Progenitor cell of endocrine pancreas (in vitro differentiated cells): ENCODE measurements at regions not wholly inside any gene's neighbourhood (a gene's known extent, or its start where the extent isn't known, plus 50 kb on each side); places are given as distances from the start of the nearest gene placed in this dataset.

Source experiments
- DNase-seq: peaks from one replicate; pipeline ENCODE4 v3.0.0; 2021; ENCODE audit warnings: low spot score; ENCODE audit not compliant: unreplicated experiment
- H3K27ac Mint-ChIP-seq: 2 replicates; pipeline ENCODE4 v1.8.0; 2021; ENCODE audit warnings: mild to moderate bottlenecking, moderate library complexity, mixed read lengths
- H3K27me3 Mint-ChIP-seq: 2 replicates; pipeline ENCODE4 v1.8.0; 2021; ENCODE audit warnings: mixed read lengths
- H3K36me3 Mint-ChIP-seq: 2 replicates; pipeline ENCODE4 v1.8.0; 2022; ENCODE audit warnings: mixed read lengths; ENCODE audit not compliant: insufficient read depth
- H3K4me1 Mint-ChIP-seq: 2 replicates; pipeline ENCODE4 v1.8.0; 2021; ENCODE audit warnings: low read depth, mixed read lengths
- H3K4me3 Mint-ChIP-seq: 2 replicates; pipeline ENCODE4 v1.8.0; 2021; ENCODE audit warnings: low read depth, mild to moderate bottlenecking, moderate library complexity, mixed read lengths
- H3K9me3 Mint-ChIP-seq: 2 replicates; pipeline ENCODE4 v1.8.0; 2021; ENCODE audit warnings: low read depth, mixed read lengths
- TF ChIP-seq, protein P1 (sequence below): fragments of 200-600 bp; sonication (generic); IDR thresholded peaks from one replicate; pipeline ENCODE4 v1.5.0; 2021; ENCODE audit warnings: antibody characterized with exemption, mild to moderate bottlenecking; ENCODE audit not compliant: unreplicated experiment

DNA sequence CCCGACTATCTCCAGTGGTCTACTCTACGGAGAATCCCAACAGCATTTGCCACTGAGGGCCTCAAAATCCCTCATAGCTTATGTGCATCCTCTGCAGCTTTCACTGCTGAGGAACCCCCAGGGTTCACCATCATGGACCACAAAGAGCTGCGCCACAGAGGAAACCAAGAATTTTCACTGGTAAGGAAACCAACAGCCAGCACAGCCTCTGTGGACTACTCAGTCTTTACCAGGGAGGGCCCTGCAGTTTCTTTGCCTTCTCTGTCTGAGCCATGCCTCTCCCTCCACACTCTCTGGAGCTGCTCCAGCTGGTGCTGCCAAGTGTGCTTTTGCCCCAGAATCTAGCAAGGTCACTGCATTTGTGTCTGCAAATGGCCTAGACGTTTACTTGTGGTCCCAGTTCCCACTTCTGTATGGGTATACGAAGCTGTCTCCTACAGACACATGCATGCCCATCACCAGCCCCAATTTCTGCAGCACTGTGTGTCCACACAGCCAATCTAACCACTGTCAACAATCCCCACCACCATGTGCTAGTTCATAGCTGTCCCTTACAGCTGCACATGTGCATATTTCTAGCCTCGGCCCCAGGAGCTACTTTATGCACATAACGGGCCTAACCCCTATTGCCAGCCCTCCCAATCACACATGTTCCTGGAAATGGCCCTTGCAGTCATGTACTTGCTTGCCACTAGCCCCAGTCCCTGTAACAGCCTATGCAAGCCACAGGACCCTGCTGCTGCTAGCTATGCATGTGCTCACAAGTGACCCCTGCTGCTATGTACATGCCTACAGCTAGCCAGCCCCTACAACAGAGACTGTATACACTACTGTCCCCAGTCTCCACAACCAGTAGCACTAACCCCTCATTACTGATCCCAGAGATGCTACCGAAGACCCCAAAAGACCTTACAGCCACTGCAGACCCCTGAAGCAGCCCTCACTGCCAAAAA lies 1437.4 kb downstream of the CDH11 start:
- no peak overlapping the region for H3K4me3 Mint-ChIP-seq
- DNase-seq, result no peak
- no peaks in the 10 kb centered on the region for H3K36me3 Mint-ChIP-seq
- no peaks in the 10 kb centered on the region for H3K4me1 Mint-ChIP-seq
- H3K9me3 Mint-ChIP-seq, result peaks cover 7% of the 10 kb centered on the region
- H3K27ac Mint-ChIP-seq, result no peak overlapping the region
- TF ChIP-seq, protein P1, sequence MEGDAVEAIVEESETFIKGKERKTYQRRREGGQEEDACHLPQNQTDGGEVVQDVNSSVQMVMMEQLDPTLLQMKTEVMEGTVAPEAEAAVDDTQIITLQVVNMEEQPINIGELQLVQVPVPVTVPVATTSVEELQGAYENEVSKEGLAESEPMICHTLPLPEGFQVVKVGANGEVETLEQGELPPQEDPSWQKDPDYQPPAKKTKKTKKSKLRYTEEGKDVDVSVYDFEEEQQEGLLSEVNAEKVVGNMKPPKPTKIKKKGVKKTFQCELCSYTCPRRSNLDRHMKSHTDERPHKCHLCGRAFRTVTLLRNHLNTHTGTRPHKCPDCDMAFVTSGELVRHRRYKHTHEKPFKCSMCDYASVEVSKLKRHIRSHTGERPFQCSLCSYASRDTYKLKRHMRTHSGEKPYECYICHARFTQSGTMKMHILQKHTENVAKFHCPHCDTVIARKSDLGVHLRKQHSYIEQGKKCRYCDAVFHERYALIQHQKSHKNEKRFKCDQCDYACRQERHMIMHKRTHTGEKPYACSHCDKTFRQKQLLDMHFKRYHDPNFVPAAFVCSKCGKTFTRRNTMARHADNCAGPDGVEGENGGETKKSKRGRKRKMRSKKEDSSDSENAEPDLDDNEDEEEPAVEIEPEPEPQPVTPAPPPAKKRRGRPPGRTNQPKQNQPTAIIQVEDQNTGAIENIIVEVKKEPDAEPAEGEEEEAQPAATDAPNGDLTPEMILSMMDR, result no peak
- H3K27me3 Mint-ChIP-seq, result no peaks in the 10 kb centered on the region

DNA sequence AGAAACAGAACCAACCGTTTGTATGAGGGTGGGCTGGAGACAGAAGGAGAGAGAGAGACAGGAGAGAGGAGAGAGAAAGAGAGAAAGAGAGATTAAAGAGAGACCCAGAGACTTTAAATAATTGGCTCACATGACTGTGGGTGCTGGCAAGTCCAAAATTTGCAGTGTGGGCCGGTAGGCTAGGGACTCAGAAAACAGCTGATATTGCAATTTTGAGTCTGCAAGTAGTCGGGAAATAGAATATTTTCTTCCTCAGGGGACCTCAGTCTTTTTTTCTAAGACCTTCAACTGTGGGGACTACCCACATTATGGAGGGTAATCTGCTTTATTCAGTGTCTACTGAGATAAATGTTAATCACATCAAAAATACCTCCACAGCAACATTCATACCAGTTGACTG lies 1439.0 kb downstream of the CDH11 start:
- no peak for DNase-seq
- Mint-ChIP-seq H3K4me3 (no peak overlapping the region), H3K27ac (no peak overlapping the region), H3K9me3 (no peaks in the 10 kb centered on the region), H3K4me1 (no peaks in the 10 kb centered on the region), H3K36me3 (no peaks in the 10 kb centered on the region), H3K27me3 (no peaks in the 10 kb centered on the region)
- TF ChIP-seq, protein P1, result no peak

DNA sequence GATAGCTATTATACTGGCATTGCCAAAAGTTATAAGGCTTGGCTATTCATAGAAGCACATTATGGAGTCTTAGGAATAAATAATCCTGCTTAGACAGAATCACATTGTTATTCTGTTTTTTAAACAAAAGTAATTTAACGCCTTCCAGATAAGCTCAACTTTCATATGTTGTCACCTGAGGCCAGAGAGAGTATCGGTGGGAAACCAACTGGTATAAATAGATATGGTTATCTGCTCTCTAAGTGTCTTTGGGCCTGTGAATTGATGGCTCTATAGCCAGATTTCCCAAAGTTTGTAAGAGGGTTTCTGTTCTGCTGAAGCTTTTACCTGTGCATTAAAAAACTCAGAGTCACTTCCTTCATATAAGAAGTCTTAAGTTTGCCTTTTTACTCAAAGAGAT lies 1449.4 kb downstream of the CDH11 start:
- Mint-ChIP-seq H3K4me3 (no peak overlapping the region), H3K4me1 (no peaks in the 10 kb centered on the region), H3K9me3 (peaks cover 8% of the 10 kb centered on the region), H3K27ac (no peak overlapping the region), H3K27me3 (no peaks in the 10 kb centered on the region), H3K36me3 (no peaks in the 10 kb centered on the region)
- TF ChIP-seq, protein P1, result no peak
- no peak for DNase-seq

DNA sequence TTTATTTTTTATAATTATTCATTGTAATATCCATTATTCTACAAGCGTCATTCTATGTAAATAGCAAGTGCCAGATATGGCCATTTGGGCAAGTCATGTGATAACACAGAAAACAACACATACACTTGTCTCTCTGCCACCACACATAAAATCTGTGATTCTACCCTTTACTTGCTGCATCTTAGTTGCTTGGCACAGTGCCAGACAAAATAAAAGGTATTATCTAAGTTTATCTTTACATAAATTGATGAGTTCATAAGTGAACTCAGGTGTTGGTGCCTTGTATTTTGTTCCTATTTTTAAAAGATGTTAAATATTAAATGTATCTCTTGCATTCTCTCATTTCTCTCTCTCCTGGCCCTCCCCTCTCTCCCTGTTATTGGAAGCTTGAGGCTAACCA lies 1458.7 kb downstream of the CDH11 start:
- Mint-ChIP-seq H3K36me3 (no peaks in the 10 kb centered on the region), H3K4me1 (no peaks in the 10 kb centered on the region), H3K27me3 (no peaks in the 10 kb centered on the region), H3K9me3 (peaks cover 3% of the 10 kb centered on the region), H3K4me3 (no peak overlapping the region), H3K27ac (peak overlapping the region; percentile 58)
- TF ChIP-seq, protein P1, result no peak
- no peak for DNase-seq

DNA sequence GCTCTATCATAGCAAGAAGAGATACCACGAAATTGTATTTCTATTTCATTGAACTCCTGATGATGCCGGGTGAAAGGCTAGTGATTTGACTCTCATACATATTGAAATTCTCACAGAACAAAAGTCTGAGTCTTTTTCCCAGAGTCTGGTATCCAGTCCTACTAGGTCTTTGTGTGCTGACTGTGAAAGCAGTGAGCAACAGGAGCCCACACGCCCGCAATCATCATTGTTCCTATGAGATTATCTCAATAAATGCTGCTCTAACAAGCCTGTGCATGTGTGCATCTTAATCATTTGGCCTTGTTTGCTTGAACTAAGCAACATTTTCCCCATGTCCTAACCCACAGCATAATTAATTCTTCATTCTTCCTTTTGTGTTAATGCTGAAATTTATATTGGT lies 1466.0 kb downstream of the CDH11 start:
- TF ChIP-seq, protein P1, result no peak
- H3K9me3 Mint-ChIP-seq, result no peaks in the 10 kb centered on the region
- H3K27ac Mint-ChIP-seq, result no peak overlapping the region
- H3K36me3 Mint-ChIP-seq, result no peaks in the 10 kb centered on the region
- peaks cover 3% of the 10 kb centered on the region for H3K4me1 Mint-ChIP-seq
- no peak for DNase-seq
- no peak overlapping the region for H3K4me3 Mint-ChIP-seq
- H3K27me3 Mint-ChIP-seq, result no peaks in the 10 kb centered on the region
